ENCODE measurements at regions not wholly inside any gene's neighbourhood (a gene's known extent, or its start where the extent isn't known, plus 50 kb on each side); places are given as distances from the start of the nearest gene placed in this dataset.
A peak's percentile ranks its signal among the peaks of the same experiment; 100 is the strongest.

- Mint-ChIP-seq H3K36me3 (ENCODE audit: low read depth) (peaks cover under 1% of the 10 kb centered on the region; the same call in 2 of the 3 replicates), H3K27me3 (ENCODE audit: insufficient read depth, low read depth, poor library complexity) (peaks cover 9% of the 10 kb centered on the region), H3K27ac (no peak overlapping the region), H3K4me3 (no peak overlapping the region), H3K4me1 (peaks cover 37% of the 10 kb centered on the region), H3K9me3 (peaks cover 7% of the 10 kb centered on the region)
- no peaks in the 10 kb centered on the region for H3K27me3 ChIP-seq (ENCODE audit: insufficient read depth)
- no peaks in the 10 kb centered on the region for H3F3A ChIP-seq (replicated peaks; ENCODE audit: low read depth)
- H3K27ac ChIP-seq (ENCODE audit: low read depth) = no peak overlapping the region
- peak overlapping the region; percentile 43; the same call in 1 of the 2 replicates for H2AFZ ChIP-seq
- no peak for TF ChIP-seq ZNF331 (CRISPR knock-in tag; IDR thresholded peaks at IDR 0.05; ENCODE audit: low read depth)
- no peak for TF ChIP-seq EZH2 (IDR thresholded peaks at IDR 0.05; ENCODE audit: low read depth, unreplicated experiment)
- no peak for TF ChIP-seq EZH2phosphoT487 (IDR thresholded peaks at IDR 0.05; ENCODE audit: unreplicated experiment)
- TF ChIP-seq ETS1 (IDR thresholded peaks at IDR 0.05) = no peak
- no peak for TF ChIP-seq NANOG (IDR thresholded peaks at IDR 0.05; ENCODE audit: borderline replicate concordance)
- TF ChIP-seq STAT1 (IDR thresholded peaks at IDR 0.05; ENCODE audit: unreplicated experiment) = no peak
- no peak for TF ChIP-seq ZNF114 (CRISPR knock-in tag; IDR thresholded peaks at IDR 0.05)
- TF ChIP-seq CTCF (conservative IDR thresholded peaks at IDR 0.05; ENCODE audit: low read depth in 2 of 2) = no peak
- no peak for TF ChIP-seq ZNF462 (CRISPR knock-in tag; IDR thresholded peaks at IDR 0.05)
- TF ChIP-seq REST (IDR thresholded peaks at IDR 0.05; ENCODE audit: unreplicated experiment) = no peak
- TF ChIP-seq JUNB (IDR thresholded peaks at IDR 0.05; ENCODE audit: unreplicated experiment) = no peak
- TF ChIP-seq CREB1 (CRISPR knock-in tag; IDR thresholded peaks at IDR 0.05; ENCODE audit: low read depth) = no peak
- TF ChIP-seq POLR2AphosphoS5 (IDR thresholded peaks at IDR 0.05; ENCODE audit: low read depth) = no peak
- H4K20me1 ChIP-seq (replicated peaks; ENCODE audit: insufficient read depth) = no peaks in the 10 kb centered on the region
- H3K4me1 ChIP-seq (ENCODE audit: insufficient read depth) = peaks cover 28% of the 10 kb centered on the region
- no peaks in the 10 kb centered on the region for H3K9me2 ChIP-seq (ENCODE audit: insufficient read depth)
- H3K36me3 ChIP-seq (ENCODE audit: insufficient read depth) = no peaks in the 10 kb centered on the region
- peak overlapping the region; percentile 62 for H3K4me2 ChIP-seq
- peak; percentile 53 for ATAC-seq
- peak; percentile 39 for DNase-seq (ENCODE audit: low spot score)
- 0 out of 2 replicates have a peak overlapping the region, but pooled peaks have one; percentile 28 for H3K4me3 ChIP-seq
- no peaks in the 10 kb centered on the region for H3K79me2 ChIP-seq (replicated peaks; ENCODE audit: insufficient read depth)
These were observed 213.8 kb upstream of the NLRP1 start for GRCh38 chr17:5798094-5798493.
